OCI-LY7 (cell line): ENCODE measurements at regions not wholly inside any gene's neighbourhood (a gene's known extent, or its start where the extent isn't known, plus 50 kb on each side); places are given as distances from the start of the nearest gene placed in this dataset.

Source experiments
- BruUV-seq: library from RNA; stranded (reverse); fragments of 400-500 nt; replicated peaks from 2 replicates; lab custom pipeline; 2021; lab: Mats Ljungman, UMichigan
- CTCF ChIA-PET: fragments of 300-600 bp; sonication (Branson Sonifier 250); formaldehyde crosslinking; loops from one replicate; lab custom pipeline; 2022; ENCODE audit warnings: antibody characterized with exemption; ENCODE audit not compliant: unreplicated experiment; lab: Charles Lee
- POLR2A ChIA-PET: fragments of 300-600 bp; sonication (Branson Sonifier 250); formaldehyde crosslinking; loops from one replicate; lab custom pipeline; 2022; ENCODE audit warnings: antibody characterized with exemption; lab: Charles Lee
- DNase-seq: peaks from one replicate; pipeline ENCODE4 v3.0.0-alpha.2; 2015; ENCODE audit warnings: low spot score
- H2AFZ ChIP-seq: fragments of 200-600 bp; sonication (generic), shearing (Covaris generic); 2 replicates; pipeline ENCODE4 v1.6.1; 2014; ENCODE audit warnings: mild to moderate bottlenecking, antibody characterized with exemption, low read length, moderate library complexity
- H3K27ac ChIP-seq: fragments of 200-600 bp; sonication (generic); 2 replicates; pipeline ENCODE4 v1.5.1; 2014; ENCODE audit warnings: mixed run types, low read depth, mild to moderate bottlenecking, moderate library complexity, low read length, inconsistent platforms; ENCODE audit not compliant: poor library complexity, severe bottlenecking
- H3K36me3 ChIP-seq: fragments of 200-600 bp; sonication (generic); 2 replicates; pipeline ENCODE4 v1.6.1; 2014; ENCODE audit warnings: mild to moderate bottlenecking, antibody characterized with exemption, low read length, moderate library complexity, mixed read lengths; ENCODE audit not compliant: insufficient read depth
- H3K4me1 ChIP-seq: fragments of 200-600 bp; sonication (generic); 2 replicates; pipeline ENCODE4 v1.5.1; 2014; ENCODE audit warnings: mild to moderate bottlenecking, low read length; ENCODE audit not compliant: insufficient read depth, poor library complexity, severe bottlenecking
- H3K4me2 ChIP-seq: fragments of 200-600 bp; sonication (generic); 2 replicates; pipeline ENCODE4 v1.6.1; 2014; ENCODE audit warnings: mild to moderate bottlenecking, low read length
- H3K4me3 ChIP-seq: fragments of 200-600 bp; sonication (generic); 2 replicates; pipeline ENCODE4 v1.5.1; 2014; ENCODE audit warnings: mild to moderate bottlenecking, low read depth, low read length; ENCODE audit not compliant: poor library complexity, severe bottlenecking
- H3K79me2 ChIP-seq: fragments of 200-600 bp; sonication (generic); 2 replicates; pipeline ENCODE4 v1.6.1; 2016; ENCODE audit warnings: low read depth, mild to moderate bottlenecking, low read length, moderate library complexity, mixed read lengths; ENCODE audit not compliant: insufficient read depth
- H3K9me2 ChIP-seq: fragments of 200-600 bp; sonication (generic); 2 replicates; pipeline ENCODE4 v1.6.1; 2016; ENCODE audit warnings: mild to moderate bottlenecking, low read length, mixed read lengths; ENCODE audit not compliant: insufficient read depth
- H3K9me3 ChIP-seq: fragments of 200-600 bp; sonication (generic); 2 replicates; pipeline ENCODE4 v1.6.1; 2014; ENCODE audit warnings: mild to moderate bottlenecking, mixed run types, low read length, mixed read lengths
- H4K20me1 ChIP-seq: fragments of 200-600 bp; sonication (generic); 2 replicates; pipeline ENCODE4 v1.6.1; 2014; ENCODE audit warnings: mild to moderate bottlenecking, antibody characterized with exemption, low read length, moderate library complexity, mixed read lengths; ENCODE audit not compliant: insufficient read depth
- CTCF ChIP-seq: fragments of 200-600 bp; sonication (generic); conservative IDR thresholded peaks from 2 replicates; pipeline ENCODE4 v1.5.1; 2014; ENCODE audit warnings: mild to moderate bottlenecking, antibody characterized with exemption, low read length, moderate library complexity, mixed read lengths
- EZH2phosphoT487 ChIP-seq: fragments of 200-600 bp; sonication (generic); IDR thresholded peaks from 2 replicates; pipeline ENCODE4 v1.6.1; 2018; ENCODE audit warnings: low read depth, borderline replicate concordance, mild to moderate bottlenecking, mixed run types, antibody characterized with exemption, low read length, moderate library complexity, mixed read lengths
- intact Hi-C: fragments of 100-400 bp; cut with micrococcal nuclease; formaldehyde crosslinking; loops from one replicate; pipeline ENCODE4 v1.10.0; 2022; ENCODE audit not compliant: unreplicated experiment

- CTCF ChIA-PET = no interaction called here
Measured at GRCh38 chr6:163965426-163966348, 551.2 kb downstream of the QKI start.

GRCh38 chr6:163964789-163965188 is 550.3 kb downstream of the QKI start:
- POLR2A ChIA-PET = no interaction called here
- H4K20me1 ChIP-seq = no peaks in the 10 kb centered on the region
- DNase-seq = no peak
- no peak overlapping the region for H2AFZ ChIP-seq
- no peak overlapping the region for H3K4me3 ChIP-seq
- intact Hi-C loops = no loop called here
- CTCF ChIA-PET = no interaction called here
- no peaks in the 10 kb centered on the region for H3K4me1 ChIP-seq
- TF ChIP-seq EZH2phosphoT487 (no peak), CTCF (no peak)
- no peak overlapping the region for H3K4me2 ChIP-seq
- no peaks in the 10 kb centered on the region for H3K9me2 ChIP-seq
- H3K9me3 ChIP-seq = no peaks in the 10 kb centered on the region
- no peaks in the 10 kb centered on the region for H3K79me2 ChIP-seq
- H3K36me3 ChIP-seq = no peaks in the 10 kb centered on the region
- no TSS peak for BruUV-seq
- no peak overlapping the region for H3K27ac ChIP-seq

More at GRCh38 chr6:163965426-163966348, 551.2 kb downstream of the QKI start:
- H3K27ac ChIP-seq = no peak overlapping the region
- H2AFZ ChIP-seq = no peak overlapping the region
- H3K4me3 ChIP-seq = no peak overlapping the region
- H3K4me2 ChIP-seq = no peak overlapping the region
- no peaks in the 10 kb centered on the region for H3K9me3 ChIP-seq
- H3K36me3 ChIP-seq = no peaks in the 10 kb centered on the region
- POLR2A ChIA-PET = no interaction called here
- H3K4me1 ChIP-seq = no peaks in the 10 kb centered on the region
- TF ChIP-seq CTCF = no peak
- TF ChIP-seq EZH2phosphoT487 = no peak
- intact Hi-C loops = no loop called here
- no peaks in the 10 kb centered on the region for H3K9me2 ChIP-seq
- no peaks in the 10 kb centered on the region for H3K79me2 ChIP-seq
- DNase-seq = no peak
- BruUV-seq = no TSS peak
- no peaks in the 10 kb centered on the region for H4K20me1 ChIP-seq
